Vagina (tissue), 2 donors: ENCODE measurements at regions not wholly inside any gene's neighbourhood (a gene's known extent, or its start where the extent isn't known, plus 50 kb on each side); places are given as distances from the start of the nearest gene placed in this dataset.

Experiments used
- DNase-seq, 2 donors: peaks; one replicate each; pipeline ENCODE4 v3.0.0-alpha.2; 2017; ENCODE audit errors: extremely low spot score in 2 of 2
- H3K27ac ChIP-seq: fragments of 200-600 bp; sonication (generic); one replicate; pipeline ENCODE4 v1.5.1; 2019
- H3K27me3 ChIP-seq: fragments of 200-600 bp; sonication (generic); one replicate; pipeline ENCODE4 v1.5.1; 2019
- H3K36me3 ChIP-seq, 2 donors: fragments of 200-600 bp; sonication (generic); one replicate each; pipeline ENCODE4 v1.5.1; 2017 to 2019
- H3K4me1 ChIP-seq: fragments of 200-600 bp; sonication (generic); one replicate; pipeline ENCODE4 v1.5.1; 2019
- H3K4me3 ChIP-seq, 2 donors: fragments of 200-600 bp; sonication (generic); 1 replicate in 1 of 2; 2 replicates in 1 of 2; pipeline ENCODE4 v1.5.1; 2016 to 2019
- H3K9me3 ChIP-seq: fragments of 200-600 bp; sonication (generic); one replicate; pipeline ENCODE4 v1.5.1; 2019
- CTCF ChIP-seq, 3 experiments: fragments of 450-650 bp in 2 of 3; fragments of 200-600 bp in 1 of 3; sonication (generic) in 1 of 3; IDR thresholded peaks; one replicate each; pipeline ENCODE4 v1.5.1; 2017 to 2019; ENCODE audit warnings: antibody characterized with exemption in 3 of 3, mild to moderate bottlenecking in 2 of 3, moderate library complexity in 2 of 3
- POLR2A ChIP-seq, 2 donors: fragments of 450-650 bp; IDR thresholded peaks; one replicate each; pipeline ENCODE4 v1.6.1; 2017; ENCODE audit warnings: antibody characterized with exemption in 2 of 2, mild to moderate bottlenecking in 2 of 2, moderate library complexity in 2 of 2
- POLR2AphosphoS5 ChIP-seq, 2 donors: sonication (generic); formaldehyde crosslinking; IDR thresholded peaks; one replicate each; pipeline ENCODE4 v1.9.0; 2017; ENCODE audit warnings: antibody characterized with exemption in 2 of 2, mild to moderate bottlenecking in 2 of 2, low read depth in 1 of 2; ENCODE audit not compliant: insufficient read depth in 1 of 2
- intact Hi-C: fragments of 100-400 bp; cut with DNase I; formaldehyde crosslinking; loops from one replicate; pipeline ENCODE4 v1.15.1; 2023

GRCh38 chr12:97995559-97995958, 519.8 kb upstream of the TMPO start:
- intact Hi-C loops = no loop called here

GRCh38 chr12:98001430-98001829, 514.0 kb upstream of the TMPO start:
- TF ChIP-seq POLR2AphosphoS5 (IDR thresholded peaks at IDR 0.05; ENCODE audit: insufficient read depth in 1 of 2, low read depth in 1 of 2) = no peak
- TF ChIP-seq POLR2A (IDR thresholded peaks at IDR 0.05) = no peak
- TF ChIP-seq CTCF (IDR thresholded peaks at IDR 0.05) = no peak
- Histone ChIP-seq H3K36me3 (no peaks in the 10 kb centered on the region), H3K27me3 (no peaks in the 10 kb centered on the region), H3K4me1 (no peaks in the 10 kb centered on the region), H3K4me3 (no peak overlapping the region), H3K27ac (no peak overlapping the region), H3K9me3 (no peaks in the 10 kb centered on the region)
- intact Hi-C loops = no loop called here
- no peak for DNase-seq

More at GRCh38 chr12:97995559-97995958, 519.8 kb upstream of the TMPO start:
- no peak for TF ChIP-seq POLR2AphosphoS5 (IDR thresholded peaks at IDR 0.05; ENCODE audit: insufficient read depth in 1 of 2, low read depth in 1 of 2)
- TF ChIP-seq CTCF (IDR thresholded peaks at IDR 0.05) = no peak
- no peak for TF ChIP-seq POLR2A (IDR thresholded peaks at IDR 0.05)
- no peak overlapping the region for H3K27ac ChIP-seq
- no peaks in the 10 kb centered on the region for H3K4me1 ChIP-seq
- no peak overlapping the region for H3K4me3 ChIP-seq
- H3K9me3 ChIP-seq = no peaks in the 10 kb centered on the region
- no peak for DNase-seq
- no peaks in the 10 kb centered on the region for H3K27me3 ChIP-seq
- no peaks in the 10 kb centered on the region for H3K36me3 ChIP-seq

GRCh38 chr12:98002887-98003493, 512.4 kb upstream of the TMPO start:
- no peak for TF ChIP-seq CTCF (IDR thresholded peaks at IDR 0.05)
- no peak for TF ChIP-seq POLR2AphosphoS5 (IDR thresholded peaks at IDR 0.05; ENCODE audit: insufficient read depth in 1 of 2, low read depth in 1 of 2)
- no peak for TF ChIP-seq POLR2A (IDR thresholded peaks at IDR 0.05)
- no peak overlapping the region for H3K27ac ChIP-seq
- no peak for DNase-seq
- no peaks in the 10 kb centered on the region for H3K9me3 ChIP-seq
- H3K27me3 ChIP-seq = no peaks in the 10 kb centered on the region
- intact Hi-C loops = no loop called here
- H3K4me1 ChIP-seq = no peaks in the 10 kb centered on the region
- H3K4me3 ChIP-seq = no peak overlapping the region
- H3K36me3 ChIP-seq = no peaks in the 10 kb centered on the region

GRCh38 chr12:98007963-98008362, 507.4 kb upstream of the TMPO start:
- Histone ChIP-seq H3K9me3 (no peaks in the 10 kb centered on the region), H3K4me1 (no peaks in the 10 kb centered on the region), H3K27me3 (no peaks in the 10 kb centered on the region), H3K36me3 (no peaks in the 10 kb centered on the region), H3K4me3 (no peak overlapping the region), H3K27ac (no peak overlapping the region)
- no peak for DNase-seq
- no peak for TF ChIP-seq POLR2AphosphoS5 (IDR thresholded peaks at IDR 0.05; ENCODE audit: insufficient read depth in 1 of 2, low read depth in 1 of 2)
- intact Hi-C loops = no loop called here

- no peak overlapping the region for H3K27ac ChIP-seq
- no peak overlapping the region for H3K4me3 ChIP-seq
- no peaks in the 10 kb centered on the region for H3K9me3 ChIP-seq
- TF ChIP-seq CTCF (IDR thresholded peaks at IDR 0.05) (no peak), POLR2A (IDR thresholded peaks at IDR 0.05) (no peak), POLR2AphosphoS5 (IDR thresholded peaks at IDR 0.05; ENCODE audit: insufficient read depth in 1 of 2, low read depth in 1 of 2) (no peak)
- H3K27me3 ChIP-seq = no peaks in the 10 kb centered on the region
- H3K36me3 ChIP-seq = no peaks in the 10 kb centered on the region
- no peaks in the 10 kb centered on the region for H3K4me1 ChIP-seq
- intact Hi-C loops = no loop called here
- no peak for DNase-seq
Measured at GRCh38 chr12:98013560-98013959, 501.8 kb upstream of the TMPO start.
